ENCODE measurements at regions not wholly inside any gene's neighbourhood (a gene's known extent, or its start where the extent isn't known, plus 50 kb on each side); places are given as distances from the start of the nearest gene placed in this dataset.

DNA sequence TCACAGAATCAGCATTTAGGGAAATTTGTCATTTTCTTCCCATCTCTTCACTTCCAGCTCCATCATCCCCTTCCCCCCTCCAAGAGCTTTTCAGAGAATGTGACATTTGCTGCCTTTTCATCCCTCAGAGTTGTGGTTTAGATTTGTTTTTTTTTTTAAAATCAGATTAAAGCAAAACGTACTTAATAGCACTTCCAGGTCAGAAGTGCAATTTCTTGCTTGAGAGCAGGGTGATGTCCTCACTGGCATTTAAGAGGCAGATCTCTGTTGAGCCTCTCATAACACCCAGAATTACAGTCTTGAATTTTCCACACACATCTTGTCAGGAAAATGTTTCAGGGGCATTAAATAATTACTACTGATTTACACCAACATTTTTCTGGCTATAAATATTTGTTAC, 236.8 kb upstream of the VLDLR start:
- no peak for TF ChIP-seq POLR2A (IDR thresholded peaks at IDR 0.05)
- TF ChIP-seq, protein P1, sequence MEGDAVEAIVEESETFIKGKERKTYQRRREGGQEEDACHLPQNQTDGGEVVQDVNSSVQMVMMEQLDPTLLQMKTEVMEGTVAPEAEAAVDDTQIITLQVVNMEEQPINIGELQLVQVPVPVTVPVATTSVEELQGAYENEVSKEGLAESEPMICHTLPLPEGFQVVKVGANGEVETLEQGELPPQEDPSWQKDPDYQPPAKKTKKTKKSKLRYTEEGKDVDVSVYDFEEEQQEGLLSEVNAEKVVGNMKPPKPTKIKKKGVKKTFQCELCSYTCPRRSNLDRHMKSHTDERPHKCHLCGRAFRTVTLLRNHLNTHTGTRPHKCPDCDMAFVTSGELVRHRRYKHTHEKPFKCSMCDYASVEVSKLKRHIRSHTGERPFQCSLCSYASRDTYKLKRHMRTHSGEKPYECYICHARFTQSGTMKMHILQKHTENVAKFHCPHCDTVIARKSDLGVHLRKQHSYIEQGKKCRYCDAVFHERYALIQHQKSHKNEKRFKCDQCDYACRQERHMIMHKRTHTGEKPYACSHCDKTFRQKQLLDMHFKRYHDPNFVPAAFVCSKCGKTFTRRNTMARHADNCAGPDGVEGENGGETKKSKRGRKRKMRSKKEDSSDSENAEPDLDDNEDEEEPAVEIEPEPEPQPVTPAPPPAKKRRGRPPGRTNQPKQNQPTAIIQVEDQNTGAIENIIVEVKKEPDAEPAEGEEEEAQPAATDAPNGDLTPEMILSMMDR (IDR thresholded peaks at IDR 0.05) = no peak
